HG03135 (cell line): ENCODE measurements at regions not wholly inside any gene's neighbourhood (a gene's known extent, or its start where the extent isn't known, plus 50 kb on each side); places are given as distances from the start of the nearest gene placed in this dataset.
"Not testable (repeated sequence)": the region's sequence is repeated elsewhere in the genome, so short reads cannot be mapped to it uniquely, and the experiment has no call there.

ENCODE experiments used
- ATAC-seq: cut with Tn5 transposase; IDR thresholded peaks from one replicate; pipeline ENCODE4 v1.9.1; 2021; ENCODE audit warnings: mild to moderate bottlenecking, moderate library complexity; ENCODE audit not compliant: unreplicated experiment

- no peak for ATAC-seq
These were observed 710.8 kb downstream of the PLOD2 start for GRCh38 chr3:145450018-145450682.

GRCh38 chr3:145457825-145458552, 703.0 kb downstream of the PLOD2 start:
- no peak for ATAC-seq

- ATAC-seq, result not testable (repeated sequence)
These were observed 701.3 kb downstream of the PLOD2 start for GRCh38 chr3:145459681-145460080.

- no peak for ATAC-seq
These were observed 689.0 kb downstream of the PLOD2 start for GRCh38 chr3:145471976-145472375.

GRCh38 chr3:145482735-145483134, 678.2 kb downstream of the PLOD2 start:
- ATAC-seq, result not testable (repeated sequence)

- no peak for ATAC-seq
These were observed 677.0 kb downstream of the PLOD2 start for GRCh38 chr3:145483992-145484391.

GRCh38 chr3:145489011-145489410, 672.0 kb downstream of the PLOD2 start:
- ATAC-seq, result no peak

GRCh38 chr3:145490088-145491048, 670.6 kb downstream of the PLOD2 start:
- ATAC-seq, result no peak

- ATAC-seq, result no peak
These were observed 668.5 kb downstream of the PLOD2 start for GRCh38 chr3:145492456-145492855.

GRCh38 chr3:145517416-145517815, 643.6 kb downstream of the PLOD2 start:
- ATAC-seq, result not testable (repeated sequence)

GRCh38 chr3:145518639-145519038, 642.3 kb downstream of the PLOD2 start:
- ATAC-seq, result no peak

- no peak for ATAC-seq
These were observed 641.5 kb downstream of the PLOD2 start for GRCh38 chr3:145519398-145520047.

GRCh38 chr3:145522179-145522578, 638.8 kb downstream of the PLOD2 start:
- no peak for ATAC-seq

GRCh38 chr3:145522893-145523651, 637.9 kb downstream of the PLOD2 start:
- ATAC-seq, result no peak

- ATAC-seq, result no peak
These were observed 629.4 kb downstream of the PLOD2 start for GRCh38 chr3:145531548-145531947.

GRCh38 chr3:145533696-145534095, 627.3 kb downstream of the PLOD2 start:
- ATAC-seq, result no peak

- ATAC-seq, result no peak
These were observed 624.5 kb downstream of the PLOD2 start for GRCh38 chr3:145536461-145536860.

GRCh38 chr3:145550522-145550921, 610.5 kb downstream of the PLOD2 start:
- ATAC-seq, result no peak

GRCh38 chr3:145557405-145557804, 603.6 kb downstream of the PLOD2 start:
- no peak for ATAC-seq

GRCh38 chr3:145578471-145578870, 582.5 kb downstream of the PLOD2 start:
- ATAC-seq, result no peak
